ENCODE measurements at regions not wholly inside any gene's neighbourhood (a gene's known extent, or its start where the extent isn't known, plus 50 kb on each side); places are given as distances from the start of the nearest gene placed in this dataset.
"Not testable (repeated sequence)": the region's sequence is repeated elsewhere in the genome, so short reads cannot be mapped to it uniquely, and the experiment has no call there.

DNA sequence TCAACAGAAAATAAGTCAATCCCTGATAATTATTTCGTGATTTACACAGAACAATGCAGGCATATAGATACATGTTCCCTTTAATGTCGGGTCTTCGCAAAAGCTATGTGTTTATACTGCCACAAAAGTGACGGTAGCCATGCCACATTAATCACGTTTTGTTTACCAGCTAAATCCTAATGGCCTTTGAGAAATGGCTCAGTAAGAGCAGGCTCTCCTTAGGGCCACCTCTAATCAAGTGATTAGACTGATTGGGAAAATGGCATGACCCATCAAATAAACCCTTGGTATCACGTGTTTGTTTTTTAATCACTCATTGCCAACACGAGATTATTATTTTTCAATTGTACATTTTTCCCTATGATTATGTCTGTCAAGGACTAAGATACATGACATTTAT is 102.0 kb upstream of the USP25 start:
- Histone ChIP-seq H3K27me3 (ENCODE audit: control insufficient read depth, insufficient read depth, low read length) (no peaks in the 10 kb centered on the region), H3K9me3 (ENCODE audit: control insufficient read depth, insufficient read depth, low read length) (no peaks in the 10 kb centered on the region), H3K4me3 (ENCODE audit: low read depth, low read length) (no peak overlapping the region), H3K27ac (ENCODE audit: low read depth, low read length) (no peak overlapping the region)
- ChIA-PET POLR2A (interaction anchor here (0.6 kb wide), 1 partner anchor 1393 kb away, joined by 4 read pairs; no protein-coding TSS in a partner anchor), CTCF (interaction anchor here (0.6 kb wide), 1 partner anchor 44 kb away, joined by 3 read pairs; no protein-coding TSS in a partner anchor)
- TF ChIP-seq, protein P1, sequence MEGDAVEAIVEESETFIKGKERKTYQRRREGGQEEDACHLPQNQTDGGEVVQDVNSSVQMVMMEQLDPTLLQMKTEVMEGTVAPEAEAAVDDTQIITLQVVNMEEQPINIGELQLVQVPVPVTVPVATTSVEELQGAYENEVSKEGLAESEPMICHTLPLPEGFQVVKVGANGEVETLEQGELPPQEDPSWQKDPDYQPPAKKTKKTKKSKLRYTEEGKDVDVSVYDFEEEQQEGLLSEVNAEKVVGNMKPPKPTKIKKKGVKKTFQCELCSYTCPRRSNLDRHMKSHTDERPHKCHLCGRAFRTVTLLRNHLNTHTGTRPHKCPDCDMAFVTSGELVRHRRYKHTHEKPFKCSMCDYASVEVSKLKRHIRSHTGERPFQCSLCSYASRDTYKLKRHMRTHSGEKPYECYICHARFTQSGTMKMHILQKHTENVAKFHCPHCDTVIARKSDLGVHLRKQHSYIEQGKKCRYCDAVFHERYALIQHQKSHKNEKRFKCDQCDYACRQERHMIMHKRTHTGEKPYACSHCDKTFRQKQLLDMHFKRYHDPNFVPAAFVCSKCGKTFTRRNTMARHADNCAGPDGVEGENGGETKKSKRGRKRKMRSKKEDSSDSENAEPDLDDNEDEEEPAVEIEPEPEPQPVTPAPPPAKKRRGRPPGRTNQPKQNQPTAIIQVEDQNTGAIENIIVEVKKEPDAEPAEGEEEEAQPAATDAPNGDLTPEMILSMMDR (IDR thresholded peaks at IDR 0.05; ENCODE audit: low read depth, low read length) = no peak
- DNase-seq (ENCODE audit: low read depth, low spot score) = no peak

DNA sequence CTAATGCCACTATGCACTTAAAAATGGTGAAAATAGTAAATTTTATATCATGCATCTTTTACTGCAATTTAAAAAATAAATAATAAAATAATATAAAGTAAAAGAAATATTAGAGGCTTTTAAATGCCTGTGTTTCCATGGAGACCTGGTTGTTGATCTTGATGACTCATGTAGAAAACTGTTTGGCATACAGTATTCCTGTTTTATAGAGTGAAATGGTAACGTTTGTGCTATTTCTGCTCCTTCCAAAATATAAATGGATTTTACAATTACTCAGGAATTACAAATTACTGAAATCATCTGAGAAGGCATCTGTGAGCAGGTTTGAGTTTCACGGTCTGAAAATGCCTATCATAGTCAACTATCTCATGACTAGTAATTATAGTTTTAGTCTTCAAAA is 98.4 kb upstream of the USP25 start:
- H3K4me3 ChIP-seq (ENCODE audit: low read depth, low read length) = no peak overlapping the region
- ChIA-PET CTCF (no interaction called here), POLR2A (no interaction called here)
- H3K27ac ChIP-seq (ENCODE audit: low read depth, low read length) = no peak overlapping the region
- no peaks in the 10 kb centered on the region for H3K27me3 ChIP-seq (ENCODE audit: control insufficient read depth, insufficient read depth, low read length)
- DNase-seq (ENCODE audit: low read depth, low spot score) = peak; percentile 10
- TF ChIP-seq, protein P1 (IDR thresholded peaks at IDR 0.05; ENCODE audit: low read depth, low read length) = no peak
- H3K9me3 ChIP-seq (ENCODE audit: control insufficient read depth, insufficient read depth, low read length) = no peaks in the 10 kb centered on the region

DNA sequence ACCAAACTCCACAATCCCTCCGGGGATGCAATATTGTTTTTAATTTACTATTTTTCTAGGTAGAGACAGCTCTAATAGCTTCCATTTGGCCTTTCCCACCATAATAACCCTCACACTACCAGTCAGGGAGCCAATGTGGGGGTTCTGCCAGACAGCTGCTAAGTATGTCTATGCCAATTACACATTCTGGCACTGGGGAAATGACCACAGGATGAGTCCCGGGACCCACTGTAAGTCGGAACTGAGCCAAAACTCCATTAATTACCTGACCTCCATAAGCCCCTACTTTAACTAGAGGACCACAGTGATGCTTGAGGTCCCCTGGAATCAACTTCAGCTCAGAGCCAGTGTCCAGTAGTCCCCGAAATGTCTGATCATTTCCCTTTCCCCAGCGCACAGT is 95.2 kb upstream of the USP25 start:
- H3K27ac ChIP-seq (ENCODE audit: low read depth, low read length); DNase-seq (ENCODE audit: low read depth, low spot score); H3K9me3 ChIP-seq (ENCODE audit: control insufficient read depth, insufficient read depth, low read length); POLR2A ChIA-PET; CTCF ChIA-PET; H3K27me3 ChIP-seq (ENCODE audit: control insufficient read depth, insufficient read depth, low read length); H3K4me3 ChIP-seq (ENCODE audit: low read depth, low read length): not testable (repeated sequence)

DNA sequence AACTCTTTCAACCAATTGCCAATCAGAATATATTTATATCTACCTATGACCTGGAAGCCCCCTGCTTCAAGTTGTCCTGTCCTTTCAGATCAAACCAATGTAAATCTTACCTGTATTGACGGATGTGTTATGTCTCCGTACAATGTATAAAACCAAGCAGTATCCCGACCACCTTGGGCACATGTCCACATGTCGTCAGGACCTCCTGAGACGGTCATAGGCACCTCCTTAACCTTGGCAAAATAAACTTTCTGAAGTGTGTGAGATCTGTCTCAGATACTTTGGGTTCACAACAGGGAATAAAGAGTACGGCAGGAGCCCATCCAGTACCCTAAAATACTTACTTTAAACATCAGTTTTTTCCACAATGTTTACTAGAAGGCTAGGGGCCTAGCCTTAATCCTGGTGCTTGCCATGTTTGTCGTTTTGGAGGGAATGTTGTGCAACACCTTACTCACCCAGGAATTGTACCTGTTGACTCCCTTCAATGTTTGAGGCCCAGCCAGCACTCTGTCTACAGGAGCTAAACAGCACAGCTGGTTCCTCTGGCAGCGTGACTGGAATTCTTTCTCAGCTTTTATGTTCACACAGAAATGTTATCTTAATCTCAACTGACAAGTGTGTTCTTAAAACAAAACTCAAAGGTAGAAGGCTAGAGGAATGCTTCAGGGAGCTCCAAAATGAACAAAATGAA is 90.8 kb upstream of the USP25 start:
- DNase-seq (ENCODE audit: low read depth, low spot score) = no peak
- no peaks in the 10 kb centered on the region for H3K27me3 ChIP-seq (ENCODE audit: control insufficient read depth, insufficient read depth, low read length)
- POLR2A ChIA-PET = no interaction called here

DNA sequence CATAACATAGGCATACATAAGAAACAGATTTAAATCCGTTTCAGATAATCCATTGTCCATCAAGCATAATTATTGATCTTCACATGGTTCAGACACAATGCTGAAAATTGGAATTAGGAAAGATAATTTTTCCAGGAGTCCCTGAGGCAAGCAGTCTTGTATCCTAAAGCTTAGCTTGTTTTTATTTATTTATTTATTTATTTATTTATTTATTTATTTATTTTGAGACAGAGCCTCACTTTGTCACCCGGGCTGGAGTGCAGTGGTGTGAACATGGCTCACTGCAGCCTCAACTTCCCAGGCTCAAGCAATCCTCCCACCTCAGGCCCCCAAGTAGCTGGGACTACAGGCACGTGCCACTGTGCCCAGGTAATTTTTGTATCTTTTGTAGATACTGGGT is 89.7 kb upstream of the USP25 start:
- POLR2A ChIA-PET; DNase-seq (ENCODE audit: low read depth, low spot score); H3K27me3 ChIP-seq (ENCODE audit: control insufficient read depth, insufficient read depth, low read length); CTCF ChIA-PET; H3K4me3 ChIP-seq (ENCODE audit: low read depth, low read length); H3K27ac ChIP-seq (ENCODE audit: low read depth, low read length); H3K9me3 ChIP-seq (ENCODE audit: control insufficient read depth, insufficient read depth, low read length): not testable (repeated sequence)

More for the DNA sequence above, 90.8 kb upstream of the USP25 start:
- H3K9me3 ChIP-seq (ENCODE audit: control insufficient read depth, insufficient read depth, low read length) = no peaks in the 10 kb centered on the region
- CTCF ChIA-PET = no interaction called here
- H3K27ac ChIP-seq (ENCODE audit: low read depth, low read length) = no peak overlapping the region
- TF ChIP-seq, protein P1 (IDR thresholded peaks at IDR 0.05; ENCODE audit: low read depth, low read length) = no peak
- no peak overlapping the region for H3K4me3 ChIP-seq (ENCODE audit: low read depth, low read length)

DNA sequence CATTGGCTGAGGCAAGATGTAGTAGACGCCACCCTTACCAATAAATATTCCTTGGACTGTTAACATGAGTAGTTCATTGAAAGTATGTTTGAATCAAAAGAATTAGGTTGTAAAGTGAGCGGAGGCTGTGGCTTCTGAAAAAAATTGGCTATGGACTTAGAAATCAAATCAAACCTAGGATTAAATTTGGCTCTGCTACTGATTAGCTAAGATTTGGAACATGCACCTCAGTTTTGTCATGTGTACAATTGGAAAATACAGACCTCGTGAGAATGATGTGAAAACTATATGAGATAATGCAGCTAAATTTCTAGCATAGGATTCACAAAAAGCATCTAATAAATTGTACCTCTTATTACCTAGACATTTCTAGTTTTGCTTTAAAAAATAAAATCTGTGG is 85.3 kb upstream of the USP25 start:
- TF ChIP-seq, protein P1 (IDR thresholded peaks at IDR 0.05; ENCODE audit: low read depth, low read length) = no peak
- CTCF ChIA-PET = no interaction called here

More for the DNA sequence above, 85.3 kb upstream of the USP25 start:
- Histone ChIP-seq H3K27me3 (ENCODE audit: control insufficient read depth, insufficient read depth, low read length) (no peaks in the 10 kb centered on the region), H3K9me3 (ENCODE audit: control insufficient read depth, insufficient read depth, low read length) (no peaks in the 10 kb centered on the region), H3K4me3 (ENCODE audit: low read depth, low read length) (no peak overlapping the region), H3K27ac (ENCODE audit: low read depth, low read length) (no peak overlapping the region)
- DNase-seq (ENCODE audit: low read depth, low spot score) = no peak
- POLR2A ChIA-PET = no interaction called here
